Activated naive CD8-positive, alpha-beta T cell treated with anti-CD3 and anti-CD28 coated beads, Interleukin-2, amount 10 ng/mL, durations not matched to agents 7 days and 5 days (primary cell): ENCODE measurements at regions not wholly inside any gene's neighbourhood (a gene's known extent, or its start where the extent isn't known, plus 50 kb on each side); places are given as distances from the start of the nearest gene placed in this dataset.

Experiments used
- ATAC-seq: fragments of 150-1000 bp; cut with Tn5 transposase; one replicate; pipeline ENCODE4 v1.10.0; 2021; ENCODE audit warnings: low read depth, moderate library complexity
- POLR2A ChIA-PET: fragments of 350-600 bp; sonication (Branson Sonifier 250); formaldehyde crosslinking; loops from one replicate; lab custom pipeline; 2021; ENCODE audit warnings: antibody characterized with exemption; lab: Charles Lee
- DNase-seq: peaks from one replicate; pipeline ENCODE4 v3.0.0; 2021
- H3K27ac Mint-ChIP-seq: one replicate; pipeline ENCODE4 v1.8.0; 2022; ENCODE audit warnings: mild to moderate bottlenecking, mixed read lengths
- H3K27me3 Mint-ChIP-seq: one replicate; pipeline ENCODE4 v1.8.0; 2022; ENCODE audit warnings: mild to moderate bottlenecking, moderate library complexity, mixed read lengths
- H3K36me3 Mint-ChIP-seq: one replicate; pipeline ENCODE4 v1.8.0; 2021; ENCODE audit warnings: mild to moderate bottlenecking, mixed read lengths
- H3K4me1 Mint-ChIP-seq: one replicate; pipeline ENCODE4 v1.8.0; 2021; ENCODE audit warnings: mixed read lengths
- H3K4me3 Mint-ChIP-seq: one replicate; pipeline ENCODE4 v1.8.0; 2022; ENCODE audit warnings: mild to moderate bottlenecking, moderate library complexity, mixed read lengths
- H3K9me3 Mint-ChIP-seq: one replicate; pipeline ENCODE4 v1.8.0; 2021; ENCODE audit warnings: mixed read lengths

- Mint-ChIP-seq H3K4me3 (no peak overlapping the region), H3K9me3 (no peaks in the 10 kb centered on the region), H3K27me3 (no peaks in the 10 kb centered on the region), H3K27ac (no peak overlapping the region), H3K36me3 (no peaks in the 10 kb centered on the region), H3K4me1 (no peaks in the 10 kb centered on the region)
- POLR2A ChIA-PET, result no interaction called here
- DNase-seq (no peak), ATAC-seq (no peak)
These were observed 619.8 kb upstream of the ZNF717 start for GRCh38 chr3:76405196-76405595.

- DNase-seq (no peak), ATAC-seq (no peak)
- no peaks in the 10 kb centered on the region for H3K36me3 Mint-ChIP-seq
- H3K4me3 Mint-ChIP-seq, result no peak overlapping the region
- no peaks in the 10 kb centered on the region for H3K27me3 Mint-ChIP-seq
- no peaks in the 10 kb centered on the region for H3K4me1 Mint-ChIP-seq
- H3K27ac Mint-ChIP-seq, result no peak overlapping the region
- POLR2A ChIA-PET, result no interaction called here
- H3K9me3 Mint-ChIP-seq, result peaks cover 10% of the 10 kb centered on the region
These were observed 625.5 kb upstream of the ZNF717 start for GRCh38 chr3:76410762-76411281.

DNA sequence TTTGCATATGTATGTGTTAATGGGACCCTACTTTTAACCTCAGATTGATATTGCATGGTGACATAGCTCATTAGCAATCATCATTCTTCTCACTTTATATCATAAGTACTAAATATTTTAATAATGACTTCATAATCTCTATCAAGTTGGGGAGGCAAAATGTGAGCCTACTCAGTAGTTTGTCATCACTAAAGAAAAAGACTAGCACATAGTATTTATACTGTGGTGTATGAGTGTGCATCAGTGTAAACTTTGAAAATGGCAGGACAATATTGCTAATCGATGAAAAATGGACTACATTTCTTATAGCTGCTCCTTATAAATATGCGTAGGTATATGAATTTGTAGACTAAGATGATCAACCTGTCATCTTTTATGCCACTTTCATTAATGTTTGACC is 624.5 kb upstream of the ROBO2 start:
- no peak for ATAC-seq
- Mint-ChIP-seq H3K9me3 (peaks cover 11% of the 10 kb centered on the region), H3K36me3 (no peaks in the 10 kb centered on the region), H3K27ac (no peak overlapping the region), H3K27me3 (no peaks in the 10 kb centered on the region), H3K4me3 (no peak overlapping the region), H3K4me1 (no peaks in the 10 kb centered on the region)
- POLR2A ChIA-PET, result no interaction called here
- DNase-seq, result no peak

- Mint-ChIP-seq H3K27ac (no peak overlapping the region), H3K27me3 (no peaks in the 10 kb centered on the region), H3K4me3 (no peak overlapping the region), H3K36me3 (no peaks in the 10 kb centered on the region), H3K4me1 (no peaks in the 10 kb centered on the region), H3K9me3 (peaks cover 2% of the 10 kb centered on the region)
- POLR2A ChIA-PET, result no interaction called here
- no peak for DNase-seq
- ATAC-seq, result no peak
These were observed 610.2 kb upstream of the ROBO2 start for GRCh38 chr3:76429581-76430177.

DNA sequence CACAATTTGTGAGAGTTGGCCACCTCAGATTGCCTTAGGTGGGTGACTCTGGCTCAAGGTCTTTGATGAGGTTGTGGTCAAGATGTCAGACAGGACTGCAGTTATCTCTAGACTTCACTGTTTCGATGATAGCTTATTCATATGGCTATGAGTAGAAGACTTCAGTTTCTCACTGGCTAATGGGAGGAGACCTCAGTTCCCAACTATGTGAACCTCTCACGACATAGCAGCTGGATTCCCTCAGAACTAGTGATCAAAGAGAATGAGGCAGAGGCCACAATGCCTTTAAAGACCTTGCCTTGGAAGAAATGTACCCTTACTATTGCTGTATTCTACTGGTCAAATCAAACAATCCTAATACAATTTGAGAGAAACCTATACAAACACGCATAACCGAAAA is 607.5 kb upstream of the ROBO2 start:
- no peak overlapping the region for H3K27ac Mint-ChIP-seq
- no peak overlapping the region for H3K4me3 Mint-ChIP-seq
- no peaks in the 10 kb centered on the region for H3K27me3 Mint-ChIP-seq
- H3K4me1 Mint-ChIP-seq, result no peaks in the 10 kb centered on the region
- POLR2A ChIA-PET, result no interaction called here
- ATAC-seq, result no peak
- peaks cover 2% of the 10 kb centered on the region for H3K9me3 Mint-ChIP-seq
- DNase-seq, result no peak
- no peaks in the 10 kb centered on the region for H3K36me3 Mint-ChIP-seq

GRCh38 chr3:76436894-76437293 is 603.0 kb upstream of the ROBO2 start:
- no peak for ATAC-seq
- Mint-ChIP-seq H3K9me3 (peaks cover 7% of the 10 kb centered on the region), H3K4me1 (no peaks in the 10 kb centered on the region), H3K4me3 (no peak overlapping the region), H3K27ac (no peak overlapping the region), H3K27me3 (no peaks in the 10 kb centered on the region), H3K36me3 (no peaks in the 10 kb centered on the region)
- POLR2A ChIA-PET, result no interaction called here
- DNase-seq, result no peak

GRCh38 chr3:76438971-76439370 is 600.9 kb upstream of the ROBO2 start:
- Mint-ChIP-seq H3K9me3 (peaks cover 7% of the 10 kb centered on the region), H3K36me3 (no peaks in the 10 kb centered on the region), H3K4me1 (no peaks in the 10 kb centered on the region), H3K4me3 (no peak overlapping the region), H3K27me3 (no peaks in the 10 kb centered on the region), H3K27ac (no peak overlapping the region)
- POLR2A ChIA-PET, result no interaction called here
- ATAC-seq, result no peak
- DNase-seq, result no peak

DNA sequence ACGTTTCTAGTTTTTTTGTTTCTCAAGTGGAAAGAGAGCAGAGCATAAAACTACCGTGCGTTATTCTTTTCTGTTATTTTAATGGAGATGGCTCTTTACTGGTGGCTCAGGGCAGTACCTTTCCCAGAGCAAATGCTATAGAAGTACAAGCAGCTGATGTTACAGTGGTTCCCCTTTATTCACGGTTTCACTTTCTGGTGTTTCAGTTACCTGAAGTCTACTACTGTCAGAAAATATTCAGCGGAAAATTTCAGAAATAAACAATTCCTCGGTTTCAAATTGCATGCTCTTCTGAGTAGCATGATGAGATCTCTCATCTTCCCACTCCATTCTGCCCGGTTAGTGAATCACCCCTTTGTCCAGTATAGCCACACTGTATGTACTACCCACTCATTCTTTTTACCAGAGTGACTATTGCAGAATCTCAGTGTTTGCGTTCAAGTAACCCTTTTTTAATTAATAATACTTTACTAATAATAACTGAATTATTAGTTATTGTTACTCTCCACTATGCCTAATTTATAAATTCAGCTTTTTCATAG is 597.5 kb upstream of the ROBO2 start:
- ATAC-seq (no peak), DNase-seq (no peak)
- POLR2A ChIA-PET, result no interaction called here
- H3K36me3 Mint-ChIP-seq, result no peaks in the 10 kb centered on the region
- H3K4me1 Mint-ChIP-seq, result no peaks in the 10 kb centered on the region
- no peaks in the 10 kb centered on the region for H3K27me3 Mint-ChIP-seq
- H3K9me3 Mint-ChIP-seq, result peaks cover 7% of the 10 kb centered on the region
- no peak overlapping the region for H3K4me3 Mint-ChIP-seq
- H3K27ac Mint-ChIP-seq, result no peak overlapping the region

DNA sequence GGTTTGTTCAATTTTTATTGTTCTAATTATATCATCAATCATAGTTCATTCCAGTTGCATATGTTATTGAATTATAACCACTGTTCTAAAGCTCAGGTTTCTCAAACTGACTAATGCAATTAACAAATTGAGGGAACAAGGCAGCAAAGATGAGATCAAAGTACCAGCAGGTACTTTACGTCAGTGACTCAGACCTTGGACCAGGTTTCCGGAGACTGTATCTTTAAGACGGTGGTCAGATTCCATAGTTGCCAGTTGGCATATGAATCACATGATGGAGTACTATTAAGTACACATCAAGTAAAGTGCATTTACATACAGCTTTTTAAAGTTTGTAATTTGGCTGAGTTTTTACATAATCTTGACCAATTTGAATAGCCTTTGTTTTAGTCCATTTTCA is 583.6 kb upstream of the ROBO2 start:
- ATAC-seq, result no peak
- Mint-ChIP-seq H3K27me3 (no peaks in the 10 kb centered on the region), H3K4me1 (no peaks in the 10 kb centered on the region), H3K36me3 (no peaks in the 10 kb centered on the region), H3K27ac (no peak overlapping the region), H3K4me3 (no peak overlapping the region), H3K9me3 (no peaks in the 10 kb centered on the region)
- no peak for DNase-seq
- POLR2A ChIA-PET, result no interaction called here

DNA sequence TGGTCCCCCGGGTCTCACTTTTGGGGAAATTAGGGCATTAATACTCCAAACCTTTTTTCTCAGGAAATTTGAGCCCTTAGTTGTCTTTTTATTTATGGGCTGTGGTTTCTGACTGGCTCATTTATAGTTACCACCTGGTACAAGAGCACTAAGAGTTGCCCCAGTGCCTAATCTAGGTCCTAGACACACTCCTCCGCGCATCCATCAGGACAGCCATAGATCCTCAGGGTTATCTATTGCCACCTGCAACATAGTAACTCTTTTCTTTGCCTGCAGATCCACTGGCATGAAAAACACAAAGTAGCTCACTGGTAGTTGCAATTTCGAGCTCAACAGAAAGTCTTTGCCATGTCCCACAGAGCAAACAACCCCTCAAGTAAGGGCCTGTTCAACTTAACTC is 576.4 kb upstream of the ROBO2 start:
- no peak overlapping the region for H3K4me3 Mint-ChIP-seq
- H3K9me3 Mint-ChIP-seq, result no peaks in the 10 kb centered on the region
- no peaks in the 10 kb centered on the region for H3K27me3 Mint-ChIP-seq
- H3K4me1 Mint-ChIP-seq, result no peaks in the 10 kb centered on the region
- DNase-seq, result no peak
- POLR2A ChIA-PET, result no interaction called here
- no peak for ATAC-seq
- no peaks in the 10 kb centered on the region for H3K36me3 Mint-ChIP-seq
- H3K27ac Mint-ChIP-seq, result no peak overlapping the region

- POLR2A ChIA-PET, result no interaction called here
- H3K27ac Mint-ChIP-seq, result no peak overlapping the region
- no peak for DNase-seq
- H3K4me1 Mint-ChIP-seq, result no peaks in the 10 kb centered on the region
- H3K9me3 Mint-ChIP-seq, result peaks cover 5% of the 10 kb centered on the region
- no peaks in the 10 kb centered on the region for H3K36me3 Mint-ChIP-seq
- ATAC-seq, result no peak
- H3K27me3 Mint-ChIP-seq, result no peaks in the 10 kb centered on the region
- no peak overlapping the region for H3K4me3 Mint-ChIP-seq
These were observed 569.6 kb upstream of the ROBO2 start for GRCh38 chr3:76470285-76470684.

- ATAC-seq (no peak), DNase-seq (no peak)
- Mint-ChIP-seq H3K27ac (no peak overlapping the region), H3K36me3 (no peaks in the 10 kb centered on the region), H3K4me1 (no peaks in the 10 kb centered on the region), H3K9me3 (peaks cover 7% of the 10 kb centered on the region), H3K4me3 (no peak overlapping the region), H3K27me3 (no peaks in the 10 kb centered on the region)
- POLR2A ChIA-PET, result no interaction called here
These were observed 565.3 kb upstream of the ROBO2 start for GRCh38 chr3:76474632-76475031.

GRCh38 chr3:76479161-76479650 is 560.7 kb upstream of the ROBO2 start:
- Mint-ChIP-seq H3K4me3 (no peak overlapping the region), H3K36me3 (no peaks in the 10 kb centered on the region), H3K27ac (no peak overlapping the region), H3K4me1 (no peaks in the 10 kb centered on the region), H3K27me3 (no peaks in the 10 kb centered on the region), H3K9me3 (peaks cover 7% of the 10 kb centered on the region)
- DNase-seq (no peak), ATAC-seq (no peak)
- POLR2A ChIA-PET, result no interaction called here

- POLR2A ChIA-PET, result no interaction called here
- H3K4me1 Mint-ChIP-seq, result no peaks in the 10 kb centered on the region
- ATAC-seq, result no peak
- no peak overlapping the region for H3K4me3 Mint-ChIP-seq
- no peak for DNase-seq
- H3K27ac Mint-ChIP-seq, result no peak overlapping the region
- peaks cover 4% of the 10 kb centered on the region for H3K9me3 Mint-ChIP-seq
- H3K36me3 Mint-ChIP-seq, result no peaks in the 10 kb centered on the region
- no peaks in the 10 kb centered on the region for H3K27me3 Mint-ChIP-seq
These were observed 557.4 kb upstream of the ROBO2 start for GRCh38 chr3:76482510-76482909.
